GM18870 (cell line): ENCODE measurements at regions not wholly inside any gene's neighbourhood (a gene's known extent, or its start where the extent isn't known, plus 50 kb on each side); places are given as distances from the start of the nearest gene placed in this dataset.

Experiments used
- ATAC-seq: cut with Tn5 transposase; IDR thresholded peaks from one replicate; pipeline ENCODE4 v1.9.1; 2021; ENCODE audit warnings: moderate library complexity; ENCODE audit not compliant: unreplicated experiment

DNA sequence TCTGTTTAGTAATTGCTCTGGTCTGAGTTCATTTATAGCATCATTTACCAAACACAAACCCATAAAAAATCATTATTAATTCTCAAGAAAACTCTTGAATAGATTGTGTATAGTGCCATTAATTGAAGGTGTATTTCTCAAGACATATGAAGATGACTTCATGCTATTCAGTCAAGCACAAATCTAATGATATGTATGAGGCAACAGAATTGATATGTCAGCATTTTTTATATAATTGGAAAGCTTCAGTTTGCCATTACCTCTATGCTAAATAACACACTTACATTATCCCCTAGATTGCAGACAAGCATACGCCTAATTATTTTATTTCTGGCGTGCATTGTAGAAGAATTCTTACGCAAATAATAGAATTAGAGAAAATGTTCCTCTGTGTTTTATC, 461.8 kb downstream of the PDHA2 start:
- ATAC-seq, result no peak

DNA sequence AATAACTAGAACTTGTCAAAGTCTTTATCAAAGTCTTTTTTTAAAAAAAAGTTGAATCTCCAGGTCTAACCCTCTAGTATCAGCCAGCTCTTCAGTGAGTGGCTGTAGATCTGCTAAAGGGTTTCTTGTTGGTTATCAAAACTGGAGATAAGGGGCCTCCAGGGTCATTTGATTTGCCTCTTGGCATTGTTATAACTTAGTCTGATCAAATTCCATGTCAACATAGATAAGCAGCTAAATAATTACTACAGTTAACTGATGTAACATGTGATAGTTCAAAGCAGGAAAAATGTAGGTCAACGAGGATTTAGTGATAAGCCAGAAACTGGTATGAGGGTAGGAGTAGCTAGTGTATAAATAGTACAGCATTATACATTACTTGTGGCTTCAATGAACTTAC, 465.1 kb downstream of the PDHA2 start:
- ATAC-seq, result no peak

DNA sequence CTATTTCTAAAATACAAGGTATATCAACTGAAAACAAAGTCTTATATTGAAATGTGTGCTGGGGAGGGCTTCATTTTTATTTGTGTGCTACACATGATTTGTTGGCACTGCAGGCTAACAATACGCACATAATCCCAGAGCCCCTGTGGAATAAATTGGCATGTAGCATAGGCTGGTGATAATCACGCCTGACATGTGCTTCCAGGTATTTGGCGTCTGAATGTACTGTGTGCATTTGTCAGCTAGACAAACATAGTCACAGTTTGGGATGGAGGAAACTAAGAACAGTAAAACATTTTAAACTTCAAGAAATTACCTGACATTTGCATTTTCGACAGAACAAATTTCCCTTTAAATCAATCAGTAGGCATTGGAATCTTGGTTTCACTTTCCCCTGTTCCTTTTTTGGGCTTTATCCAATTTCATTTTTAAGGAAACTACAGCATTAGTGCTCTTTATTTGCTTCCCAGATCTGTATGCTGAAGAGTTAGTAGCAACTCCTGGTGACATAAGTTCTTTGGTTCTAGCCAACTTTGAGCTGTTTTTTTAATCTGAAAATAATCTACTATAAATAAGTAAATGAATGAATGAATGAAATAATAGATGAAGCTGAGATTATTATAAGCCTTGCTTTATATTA, 472.3 kb downstream of the PDHA2 start:
- ATAC-seq, result no peak

DNA sequence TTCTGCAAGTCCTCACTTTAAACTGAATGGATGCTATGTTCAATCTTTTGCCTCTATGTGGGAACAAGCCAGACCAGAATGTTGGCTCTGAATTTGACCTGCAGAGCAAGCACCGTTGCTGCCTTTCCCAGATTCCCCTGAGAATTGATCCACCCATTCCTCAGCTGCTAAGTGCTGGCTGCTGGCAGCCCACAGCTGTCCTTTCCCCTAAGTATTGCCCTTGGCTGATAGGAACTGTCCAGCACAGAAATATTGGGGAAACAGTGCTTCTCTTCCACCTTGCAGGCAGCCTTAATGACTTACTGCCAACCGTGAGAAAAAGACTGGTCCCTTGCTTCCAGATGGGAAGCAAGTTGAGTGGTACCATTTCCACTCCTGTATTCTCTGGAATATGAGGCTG, 475.9 kb downstream of the PDHA2 start:
- no peak for ATAC-seq

DNA sequence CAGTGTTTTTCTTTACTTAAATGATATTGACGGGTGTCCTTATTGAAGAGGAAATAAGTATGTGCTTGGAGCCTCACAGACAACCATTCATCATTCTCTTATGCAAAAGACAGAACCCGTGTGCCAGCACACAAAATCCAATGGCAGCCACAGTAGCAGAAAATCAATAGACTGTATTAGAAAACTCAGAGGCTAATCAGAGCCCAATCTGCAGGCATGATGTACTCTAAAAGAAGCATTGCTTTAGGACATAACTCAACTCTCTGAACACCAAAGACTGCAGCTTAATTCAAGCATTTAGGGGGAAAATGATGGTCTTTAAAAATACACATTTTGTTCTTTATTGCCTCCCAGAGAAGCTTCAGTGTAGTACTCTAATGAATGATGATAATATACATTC, 476.9 kb downstream of the PDHA2 start:
- no peak for ATAC-seq

DNA sequence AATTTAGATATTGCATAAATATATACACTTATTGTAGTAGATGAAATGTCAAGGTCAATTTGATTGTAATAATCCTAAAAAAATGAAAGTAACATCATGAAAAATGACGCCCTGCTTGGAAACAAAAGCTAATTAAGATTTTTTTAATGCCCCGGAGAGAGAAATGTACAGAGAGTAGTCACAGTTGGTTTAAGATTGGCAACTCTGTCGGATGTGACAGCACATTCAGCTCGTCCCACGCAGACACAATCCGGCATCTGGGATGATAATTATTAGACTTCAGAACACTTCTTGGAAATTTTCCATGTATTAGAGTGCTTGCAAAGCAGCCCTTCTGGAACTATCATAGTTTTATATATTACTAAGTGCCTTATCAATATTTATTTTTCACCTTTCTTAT, 478.0 kb downstream of the PDHA2 start:
- no peak for ATAC-seq

DNA sequence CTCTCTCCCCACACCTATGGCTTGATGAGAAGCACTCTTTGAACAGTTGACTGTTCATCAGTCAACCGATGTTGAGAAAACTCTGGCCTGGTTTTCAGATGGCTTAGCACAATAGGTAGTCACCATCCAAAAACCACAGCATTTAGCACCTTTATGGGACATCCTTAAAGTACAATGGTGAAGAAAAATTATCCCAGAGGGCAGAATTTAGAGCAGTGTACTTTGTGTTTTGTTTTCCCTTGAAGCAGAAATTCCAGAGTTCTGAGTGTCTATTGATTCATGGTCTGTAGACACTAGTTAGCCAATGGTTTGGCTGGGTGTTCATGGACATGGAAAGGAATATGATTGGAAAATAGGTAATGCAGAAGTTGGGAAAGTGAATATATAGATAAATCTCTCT, 487.0 kb downstream of the PDHA2 start:
- no peak for ATAC-seq

DNA sequence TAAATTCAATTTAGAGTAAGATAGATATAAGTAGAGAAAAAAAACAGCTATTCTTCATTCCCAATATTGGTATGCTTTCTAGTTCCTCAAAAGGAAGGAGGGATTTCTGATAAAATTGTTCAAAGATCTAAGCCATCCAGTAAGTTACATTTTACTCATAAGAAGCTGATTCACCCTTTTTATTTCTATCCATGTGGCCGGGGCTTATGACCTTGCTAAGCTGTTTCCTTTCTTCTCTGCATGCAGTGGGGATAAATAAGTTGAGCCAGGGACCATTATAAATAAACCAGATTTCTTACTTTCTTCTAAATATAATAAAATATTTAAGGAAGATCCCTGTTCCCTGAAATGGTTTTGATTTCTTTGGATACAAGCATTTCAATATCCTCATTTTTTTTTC, 502.3 kb downstream of the PDHA2 start:
- ATAC-seq, result no peak

DNA sequence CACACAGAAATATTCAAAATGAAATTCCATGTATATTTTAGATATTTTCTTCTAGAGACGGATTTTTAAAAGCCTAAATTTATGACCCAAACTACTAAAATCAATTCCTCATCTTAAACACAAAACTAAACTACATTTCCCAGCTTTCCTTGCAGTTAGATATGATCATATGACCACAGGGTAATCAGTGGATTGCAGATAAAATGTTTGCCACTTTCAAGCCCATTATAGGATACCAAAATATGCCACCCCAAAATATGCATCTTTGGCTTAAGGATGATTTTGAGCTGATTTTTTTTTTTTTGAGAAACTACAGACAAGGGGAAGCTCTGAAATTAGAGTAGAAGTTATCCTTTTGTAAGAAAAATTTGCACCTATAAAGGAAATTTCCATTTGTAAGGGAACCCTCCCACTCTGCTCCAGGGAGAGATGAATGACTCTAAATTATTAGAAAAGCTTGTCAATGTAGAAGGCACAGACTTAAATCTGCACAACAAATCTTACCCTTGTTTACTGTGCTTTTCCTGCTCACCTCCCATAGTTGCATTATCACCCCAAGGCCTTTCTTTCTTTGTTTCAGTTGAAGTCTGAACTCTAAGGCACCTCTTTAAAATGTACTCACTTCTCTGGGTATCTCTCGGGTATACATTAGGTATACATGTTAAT, 503.0 kb downstream of the PDHA2 start:
- no peak for ATAC-seq

DNA sequence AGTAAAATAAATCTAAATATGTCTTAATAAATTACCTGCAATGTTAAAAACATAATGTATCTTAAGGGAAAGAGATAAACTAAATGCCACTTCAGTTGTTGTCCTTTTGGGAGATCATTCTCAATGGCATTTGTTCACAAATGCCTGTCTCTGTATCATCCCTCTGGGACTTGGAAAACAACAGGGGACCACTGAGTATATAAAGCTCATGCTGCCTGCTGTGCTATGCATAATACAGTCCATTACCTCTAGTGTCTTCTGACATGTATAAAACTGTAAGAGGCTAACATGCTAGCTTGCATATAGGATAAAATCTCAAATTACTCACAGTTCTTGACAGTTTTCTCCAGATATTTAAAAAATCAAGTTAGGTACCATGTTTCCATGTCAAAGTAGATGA, 503.9 kb downstream of the PDHA2 start:
- ATAC-seq, result no peak

DNA sequence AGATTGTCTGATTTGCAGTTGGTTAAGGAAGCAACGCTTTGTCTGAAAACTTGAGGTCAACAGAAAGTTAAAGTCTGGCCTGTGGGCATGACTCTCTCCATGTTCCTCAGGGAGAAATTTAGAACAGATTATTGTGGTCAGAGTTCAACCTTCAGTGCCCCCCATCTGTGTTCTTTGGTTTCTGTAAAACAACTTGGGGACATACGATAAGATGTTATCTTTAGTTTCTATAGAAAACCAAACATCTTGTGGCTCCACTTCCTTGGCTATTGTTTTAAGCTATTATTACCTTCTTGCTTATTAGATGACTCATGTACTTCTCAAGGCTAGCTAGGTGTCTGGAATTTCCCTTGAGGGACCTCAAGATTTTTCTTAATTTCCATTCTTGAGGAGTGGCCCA, 507.7 kb downstream of the PDHA2 start:
- no peak for ATAC-seq

DNA sequence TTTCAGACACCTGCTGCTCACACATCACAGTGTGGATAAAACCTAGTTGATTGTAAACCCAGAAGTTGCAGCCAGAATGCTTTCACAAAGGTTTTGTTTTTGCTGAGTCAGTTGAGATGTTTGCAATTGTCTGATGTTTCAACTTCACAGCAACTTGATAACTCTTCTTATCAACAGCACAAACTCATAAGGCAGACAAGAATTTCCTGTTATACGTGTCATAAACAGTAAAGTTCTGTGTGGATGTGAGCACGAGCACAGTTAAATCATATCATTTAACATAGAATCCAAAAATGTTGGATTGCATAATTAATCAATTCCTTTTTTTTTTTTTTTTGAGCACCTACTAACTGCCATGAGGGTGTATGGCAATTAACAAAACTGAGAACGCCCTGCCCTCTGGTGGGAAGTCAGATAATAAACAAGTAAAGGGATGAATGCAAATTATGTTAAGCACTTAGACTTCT, 512.2 kb downstream of the PDHA2 start:
- no peak for ATAC-seq

DNA sequence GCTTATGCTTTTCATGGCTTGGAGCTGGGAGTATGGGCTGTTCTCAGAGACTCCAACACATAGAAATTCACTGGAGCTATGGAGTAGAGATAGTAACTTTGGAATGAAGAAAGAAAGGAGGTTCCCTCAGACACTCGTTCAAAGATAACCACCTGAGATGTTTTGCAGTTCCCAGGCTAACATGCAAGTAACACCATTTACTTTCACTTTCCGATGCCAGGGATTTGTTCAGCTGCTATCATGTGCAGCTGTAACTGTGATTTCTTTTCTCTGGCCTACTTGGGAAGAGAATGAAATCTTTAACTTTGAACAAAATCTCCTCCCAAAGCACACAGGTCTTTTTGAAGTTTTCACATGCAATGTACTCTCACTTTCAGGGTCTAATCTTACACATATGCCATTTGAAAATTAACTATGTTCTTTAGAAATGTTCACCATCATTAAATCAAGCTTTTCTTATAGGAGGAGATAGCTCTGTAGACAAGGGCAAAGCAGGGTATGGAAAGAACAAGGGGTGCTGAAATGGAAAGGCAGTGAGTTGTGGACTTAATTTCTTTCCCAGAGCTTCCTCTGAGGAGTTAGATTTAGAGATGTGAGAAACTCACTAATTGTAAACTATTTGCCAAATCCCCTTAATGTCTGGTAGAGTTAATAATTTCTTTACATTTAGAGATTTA, 514.3 kb downstream of the PDHA2 start:
- ATAC-seq, result no peak

DNA sequence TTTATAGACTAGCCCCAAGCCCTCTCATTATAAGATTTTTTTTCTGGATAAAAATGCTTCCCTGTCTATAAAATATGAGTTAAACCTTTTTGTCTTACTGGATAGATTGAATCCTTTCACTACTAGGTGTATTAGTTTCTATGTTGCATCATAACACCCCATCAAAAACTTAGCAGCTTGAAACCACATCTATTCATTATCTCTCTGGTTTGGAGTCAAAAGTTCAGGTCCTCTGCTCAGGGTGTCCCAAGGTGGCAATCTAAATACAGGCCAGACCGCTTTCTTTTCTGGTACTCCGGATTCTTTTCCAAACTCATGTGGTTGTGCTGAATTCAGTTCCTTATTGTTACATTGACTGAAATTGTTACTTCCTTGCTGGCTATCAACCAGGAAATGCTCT, 515.5 kb downstream of the PDHA2 start:
- no peak for ATAC-seq

DNA sequence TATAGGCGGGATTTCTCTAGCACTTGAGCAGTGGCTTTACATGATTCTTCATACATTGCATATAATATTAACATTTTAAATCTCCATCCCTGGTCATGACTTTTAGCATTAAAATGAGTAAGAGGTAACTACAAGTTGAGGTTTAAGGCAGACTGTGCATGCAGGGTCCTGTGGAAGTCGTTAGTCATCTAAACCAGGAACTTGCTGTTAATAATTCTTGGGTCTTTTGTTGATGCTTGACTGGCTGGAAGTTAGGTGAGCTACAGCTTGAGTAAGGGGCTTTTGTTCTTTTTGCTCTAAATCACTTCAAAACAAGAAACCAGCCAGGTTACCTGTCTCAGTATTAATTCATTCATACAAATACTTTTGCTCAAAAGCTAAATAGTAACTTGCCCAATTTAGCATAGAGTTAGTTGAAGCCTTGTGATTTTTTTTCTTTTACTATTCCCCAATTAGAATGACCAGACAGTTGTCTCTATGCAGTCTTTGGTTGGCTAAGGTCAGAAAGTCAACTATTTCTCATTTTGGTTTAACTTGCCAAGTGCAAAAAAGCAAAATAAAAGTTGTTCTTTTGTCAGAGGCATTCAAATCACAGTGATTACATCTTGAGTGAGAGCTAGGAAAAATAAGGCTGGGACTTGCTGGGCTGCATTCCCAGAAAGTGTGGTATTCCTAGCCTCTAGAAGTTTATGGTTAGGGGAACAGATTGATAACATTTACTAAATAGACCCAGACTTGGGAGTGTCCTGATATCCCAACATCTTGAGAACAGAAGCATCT, 516.9 kb downstream of the PDHA2 start:
- no peak for ATAC-seq

DNA sequence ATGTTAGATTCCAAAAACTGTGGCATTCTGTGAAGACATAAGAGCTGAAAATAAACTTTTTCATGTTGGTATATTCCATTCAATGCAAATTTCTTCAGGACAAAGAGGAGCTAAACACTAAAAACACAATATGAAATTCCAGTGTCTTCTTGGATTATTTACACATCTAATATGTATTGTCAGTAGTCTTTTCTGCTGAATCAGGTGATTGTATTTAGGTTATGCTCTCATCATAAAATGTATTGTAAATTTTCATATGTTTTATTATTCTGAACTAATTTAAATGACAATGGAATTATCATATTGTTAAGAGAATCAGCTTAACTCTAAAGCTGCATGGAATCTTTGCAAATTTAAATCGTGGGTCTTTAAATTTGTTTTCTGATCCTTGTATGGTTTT, 526.7 kb downstream of the PDHA2 start:
- no peak for ATAC-seq

DNA sequence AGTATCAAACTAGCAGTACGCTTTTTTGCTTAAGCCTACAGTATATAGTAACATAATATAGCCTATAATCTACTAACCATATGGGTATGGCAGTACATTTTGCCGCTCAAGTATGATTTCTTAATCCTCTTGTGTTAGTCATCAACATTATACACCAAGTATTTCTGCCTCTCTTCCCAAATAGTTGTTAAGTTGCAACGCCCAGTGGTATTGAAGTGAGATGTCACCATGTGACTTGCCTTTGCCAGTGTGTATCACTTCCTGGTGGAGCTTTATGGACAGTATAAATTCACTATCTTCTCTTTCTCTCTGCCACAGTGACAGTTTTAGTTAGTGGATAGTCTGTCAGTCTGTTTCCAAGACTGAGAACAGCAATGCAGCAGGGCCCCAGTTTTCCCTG, 535.5 kb downstream of the PDHA2 start:
- no peak for ATAC-seq

DNA sequence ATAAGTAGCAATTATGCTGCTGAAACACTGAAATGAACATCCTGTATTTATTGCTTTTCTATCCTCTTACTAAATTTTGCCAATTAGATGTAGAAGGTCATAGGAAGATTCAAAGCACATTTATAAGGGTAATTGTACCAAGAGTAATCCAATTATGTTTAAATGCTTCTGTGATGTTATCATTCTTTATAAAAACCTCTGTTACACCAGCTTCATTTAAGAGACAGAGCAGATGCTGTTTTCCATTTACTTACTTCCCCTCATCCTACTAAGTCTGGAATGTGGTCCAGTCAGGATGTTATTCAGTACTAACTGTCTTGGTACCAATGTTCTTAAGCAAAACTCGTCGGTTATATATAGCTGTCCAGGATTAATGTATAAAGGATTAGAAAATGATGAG, 539.6 kb downstream of the PDHA2 start:
- no peak for ATAC-seq

DNA sequence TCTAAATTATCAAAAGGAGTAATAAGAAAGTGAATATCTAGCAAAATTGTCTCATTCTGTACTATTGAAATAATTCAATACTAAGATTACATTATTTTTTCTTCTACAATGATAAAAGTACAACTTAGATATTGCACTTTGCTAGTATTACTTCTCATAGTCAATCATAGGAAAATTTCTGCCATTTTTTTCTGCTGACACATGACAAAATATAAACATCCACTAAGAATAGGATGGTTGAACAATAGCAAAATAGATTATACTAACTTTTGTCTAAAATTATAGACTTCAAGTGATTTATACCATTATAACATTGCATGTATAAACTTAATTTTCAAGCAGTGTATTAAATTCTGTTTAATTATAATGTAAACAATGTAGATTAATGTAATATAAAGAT, 540.2 kb downstream of the PDHA2 start:
- ATAC-seq, result no peak

DNA sequence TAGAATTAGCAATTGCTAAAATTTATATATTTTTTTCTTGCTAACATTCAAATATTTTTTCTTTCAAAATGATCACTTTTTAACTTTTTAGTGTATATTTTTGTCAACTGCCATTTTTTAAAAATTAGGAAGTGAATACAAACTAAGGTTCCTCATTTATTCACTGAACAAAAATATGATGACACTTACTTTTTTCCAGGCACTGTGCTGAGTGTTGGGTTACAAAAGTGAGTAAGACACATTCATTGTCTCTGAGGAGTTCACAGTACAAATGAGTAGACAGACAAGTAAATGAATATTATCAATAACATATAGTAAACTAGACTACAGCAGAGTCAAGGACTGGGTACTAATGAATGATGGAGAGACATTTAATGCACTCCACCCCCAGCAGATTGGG, 543.5 kb downstream of the PDHA2 start:
- no peak for ATAC-seq

DNA sequence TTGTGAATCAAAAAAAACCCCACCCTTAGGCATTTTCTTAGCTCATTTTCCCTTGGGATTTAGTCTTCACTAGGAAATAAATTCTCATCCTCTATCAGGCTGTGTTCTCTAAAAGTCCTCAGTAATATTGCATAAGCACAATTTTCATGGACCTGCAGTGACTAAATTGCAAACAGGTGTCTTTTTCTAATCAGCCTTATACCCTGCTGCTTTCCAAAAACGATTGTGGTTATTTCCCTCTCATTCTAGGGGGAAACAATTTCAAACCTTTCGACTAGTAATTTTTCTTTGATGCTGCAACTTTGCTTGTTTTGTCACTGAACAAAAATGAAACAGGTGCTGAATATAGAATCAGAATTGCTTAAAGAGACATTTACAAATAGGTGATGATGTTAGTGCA, 549.9 kb downstream of the PDHA2 start:
- ATAC-seq, result no peak

DNA sequence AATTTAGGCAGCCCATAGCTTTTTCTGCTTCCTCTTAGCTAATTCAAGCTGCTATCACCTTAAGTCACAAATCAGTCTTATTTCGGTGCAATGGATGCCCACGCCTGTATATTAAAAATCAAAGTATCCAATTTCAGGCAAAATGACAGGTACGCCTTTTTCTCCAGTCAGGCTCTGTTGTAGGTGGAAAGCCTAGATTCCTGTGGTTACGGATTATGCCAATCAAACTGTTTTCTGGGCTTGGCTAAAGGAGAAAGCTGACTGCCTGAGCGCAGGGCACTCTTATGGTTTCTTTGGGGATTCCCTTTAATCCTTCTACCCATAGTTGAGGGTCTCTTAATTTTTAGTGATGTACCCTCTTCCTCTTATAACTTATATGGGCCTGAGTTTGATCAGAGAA, 550.5 kb downstream of the PDHA2 start:
- no peak for ATAC-seq
